Posterior vena cava (tissue), 2 donors: ENCODE measurements at regions not wholly inside any gene's neighbourhood (a gene's known extent, or its start where the extent isn't known, plus 50 kb on each side); places are given as distances from the start of the nearest gene placed in this dataset.

Experiments
- DNase-seq: peaks from one replicate; pipeline ENCODE4 v3.0.0-alpha.2; 2020; ENCODE audit warnings: low spot score
- intact Hi-C, 2 donors: fragments of 100-400 bp; cut with DNase I; formaldehyde crosslinking; loops; one replicate each; pipeline versions ENCODE4 v1.14.1 to v1.14.2; 2022 to 2023
- donor health status: DM: yes; HTN: yes; CAD: no.
- donor health status: DM: yes; HTN: yes; CAD: no.

GRCh38 chr16:9184354-9184690 is 92.9 kb downstream of the HAPSTR1 start:
- no peak for DNase-seq
- intact Hi-C loops: no loop called here

GRCh38 chr16:9185381-9185780 is 93.9 kb downstream of the HAPSTR1 start:
- intact Hi-C loops: no loop called here
- no peak for DNase-seq

- intact Hi-C loops: no loop called here
- DNase-seq: no peak
Measured at GRCh38 chr16:9186061-9186460, 94.6 kb downstream of the HAPSTR1 start.

GRCh38 chr16:9188721-9189120 is 97.3 kb downstream of the HAPSTR1 start:
- DNase-seq: no peak
- intact Hi-C loops: no loop called here

GRCh38 chr16:9191274-9191850 is 99.9 kb downstream of the HAPSTR1 start:
- intact Hi-C loops: loop anchor here in 1 of 2 donors (10.0 kb wide), 1 partner anchor 1237 kb away; no protein-coding TSS in a partner anchor
- no peak for DNase-seq

- intact Hi-C loops: loop anchor here in 1 of 2 donors (10.0 kb wide), 1 partner anchor 1238 kb away; no protein-coding TSS in a partner anchor
- no peak for DNase-seq
Measured at GRCh38 chr16:9192746-9193145, 101.3 kb downstream of the HAPSTR1 start.

GRCh38 chr16:9195287-9195686 is 103.8 kb downstream of the HAPSTR1 start:
- DNase-seq: no peak
- intact Hi-C loops: loop anchor here in 1 of 2 donors (10.0 kb wide), 1 partner anchor 1240 kb away; no protein-coding TSS in a partner anchor

- no peak for DNase-seq
- intact Hi-C loops: loop anchor here in 1 of 2 donors (10.0 kb wide), 1 partner anchor 1243 kb away; no protein-coding TSS in a partner anchor
Measured at GRCh38 chr16:9197957-9198661, 106.7 kb downstream of the HAPSTR1 start.

- intact Hi-C loops: loop anchor here in 1 of 2 donors (10.0 kb wide), 1 partner anchor 1245 kb away; no protein-coding TSS in a partner anchor
- no peak for DNase-seq
Measured at GRCh38 chr16:9199311-9199710, 107.9 kb downstream of the HAPSTR1 start.

GRCh38 chr16:9199751-9200150 is 108.3 kb downstream of the HAPSTR1 start:
- intact Hi-C loops: loop anchor here in 1 of 2 donors (10.0 kb wide), 1 partner anchor 1245 kb away; no protein-coding TSS in a partner anchor
- no peak for DNase-seq

- intact Hi-C loops: no loop called here
- DNase-seq: no peak
Measured at GRCh38 chr16:9203956-9204355, 112.5 kb downstream of the HAPSTR1 start.

GRCh38 chr16:9205661-9206060 is 114.2 kb downstream of the HAPSTR1 start:
- intact Hi-C loops: no loop called here
- DNase-seq: no peak

GRCh38 chr16:9206156-9206555 is 114.7 kb downstream of the HAPSTR1 start:
- intact Hi-C loops: no loop called here
- no peak for DNase-seq

- DNase-seq: no peak
- intact Hi-C loops: no loop called here
Measured at GRCh38 chr16:9212621-9213020, 121.2 kb downstream of the HAPSTR1 start.

- intact Hi-C loops: no loop called here
Measured at GRCh38 chr16:9219813-9220212, 128.4 kb downstream of the HAPSTR1 start.

GRCh38 chr16:9225527-9226316 is 134.3 kb downstream of the HAPSTR1 start:
- intact Hi-C loops: no loop called here

More at GRCh38 chr16:9219813-9220212, 128.4 kb downstream of the HAPSTR1 start:
- DNase-seq: no peak

GRCh38 chr16:9226924-9227323 is 135.5 kb downstream of the HAPSTR1 start:
- intact Hi-C loops: no loop called here
- DNase-seq: no peak

More at GRCh38 chr16:9225527-9226316, 134.3 kb downstream of the HAPSTR1 start:
- no peak for DNase-seq

GRCh38 chr16:9231039-9231438 is 139.6 kb downstream of the HAPSTR1 start:
- intact Hi-C loops: no loop called here
- DNase-seq: no peak

- no peak for DNase-seq
- intact Hi-C loops: no loop called here
Measured at GRCh38 chr16:9232102-9232770, 140.8 kb downstream of the HAPSTR1 start.
